ENCODE measurements at regions not wholly inside any gene's neighbourhood (a gene's known extent, or its start where the extent isn't known, plus 50 kb on each side); places are given as distances from the start of the nearest gene placed in this dataset.

GRCh38 chr18:77401173-77401572 lies 151.5 kb downstream of the GALR1 start:
- Histone ChIP-seq H3K27me3 (ENCODE audit: control insufficient read depth in 2 of 2, insufficient read depth in 2 of 2, low read length in 2 of 2) (no peaks in the 10 kb centered on the region), H3K4me2 (replicated peaks; ENCODE audit: extremely low read depth, low read length, poor library complexity, severe bottlenecking) (no peak overlapping the region), H3K4me3 (replicated peaks in 1 of 3; ENCODE audit: low read depth in 2 of 3, low read length in 3 of 3) (no peak overlapping the region), H4K20me1 (ENCODE audit: insufficient read depth, low read length) (no peaks in the 10 kb centered on the region), H2AFZ (ENCODE audit: insufficient read depth, low read depth, low read length, poor library complexity, severe bottlenecking) (no peak overlapping the region), H3K4me1 (ENCODE audit: control insufficient read depth in 1 of 2, insufficient read depth in 2 of 2, low read length in 2 of 2) (no peaks in the 10 kb centered on the region), H3K27ac (ENCODE audit: low read depth in 1 of 2, low read length in 2 of 2) (no peak overlapping the region), H3K79me2 (ENCODE audit: insufficient read depth, low read length) (no peaks in the 10 kb centered on the region), H3K36me3 (replicated peaks in 1 of 2; ENCODE audit: control insufficient read depth in 1 of 2, insufficient read depth in 2 of 2, low read length in 2 of 2) (no peaks in the 10 kb centered on the region), H3K9ac (ENCODE audit: insufficient read depth, low read length, poor library complexity, severe bottlenecking) (no peak overlapping the region), H3K9me3 (replicated peaks in 1 of 2; ENCODE audit: control insufficient read depth in 1 of 2, insufficient read depth in 1 of 2, low read length in 2 of 2) (no peaks in the 10 kb centered on the region)
- H3K4me3 Mint-ChIP-seq = no peak overlapping the region
- H3K27me3 Mint-ChIP-seq (ENCODE audit: low read depth in 3 of 3) = peaks cover 0 to 2% (median 1%) of the 10 kb centered on the region in 3 donors
- no peak overlapping the region for H3K27ac Mint-ChIP-seq
- no peaks in the 10 kb centered on the region for H3K36me3 Mint-ChIP-seq
- 91% methylated on average over 3 of the region's 9 CpGs for WGBS (ENCODE audit: insufficient coverage)
- no peaks in the 10 kb centered on the region for H3K9me3 Mint-ChIP-seq
- TF ChIP-seq CTCF (IDR thresholded peaks at IDR 0.05) = no peak
- DNase-seq = no peak
- intact Hi-C loops (cut with micrococcal nuclease) = no loop called here
- no peaks in the 10 kb centered on the region for H3K4me1 Mint-ChIP-seq

- Histone ChIP-seq H3K4me1 (ENCODE audit: control insufficient read depth in 1 of 2, insufficient read depth in 2 of 2, low read length in 2 of 2) (no peaks in the 10 kb centered on the region), H3K27ac (ENCODE audit: low read depth in 1 of 2, low read length in 2 of 2) (no peak overlapping the region), H3K79me2 (ENCODE audit: insufficient read depth, low read length) (no peaks in the 10 kb centered on the region), H3K4me3 (replicated peaks in 1 of 3; ENCODE audit: low read depth in 2 of 3, low read length in 3 of 3) (no peak overlapping the region), H3K4me2 (replicated peaks; ENCODE audit: extremely low read depth, low read length, poor library complexity, severe bottlenecking) (no peak overlapping the region), H3K9me3 (replicated peaks in 1 of 2; ENCODE audit: control insufficient read depth in 1 of 2, insufficient read depth in 1 of 2, low read length in 2 of 2) (no peaks in the 10 kb centered on the region), H3K27me3 (ENCODE audit: control insufficient read depth in 2 of 2, insufficient read depth in 2 of 2, low read length in 2 of 2) (no peaks in the 10 kb centered on the region), H4K20me1 (ENCODE audit: insufficient read depth, low read length) (no peaks in the 10 kb centered on the region), H3K9ac (ENCODE audit: insufficient read depth, low read length, poor library complexity, severe bottlenecking) (no peak overlapping the region), H2AFZ (ENCODE audit: insufficient read depth, low read depth, low read length, poor library complexity, severe bottlenecking) (no peak overlapping the region), H3K36me3 (replicated peaks in 1 of 2; ENCODE audit: control insufficient read depth in 1 of 2, insufficient read depth in 2 of 2, low read length in 2 of 2) (no peaks in the 10 kb centered on the region)
- no peak overlapping the region for H3K4me3 Mint-ChIP-seq
- H3K27me3 Mint-ChIP-seq (ENCODE audit: low read depth in 3 of 3) = peaks cover 0 to 3% (median 1%) of the 10 kb centered on the region in 3 donors
- H3K9me3 Mint-ChIP-seq = no peaks in the 10 kb centered on the region
- H3K27ac Mint-ChIP-seq = no peak overlapping the region
- H3K36me3 Mint-ChIP-seq = no peaks in the 10 kb centered on the region
- no peak for TF ChIP-seq CTCF (IDR thresholded peaks at IDR 0.05)
- no peak for DNase-seq
- 88% methylated on average over 4 of the region's 14 CpGs for WGBS (ENCODE audit: insufficient coverage)
- intact Hi-C loops (cut with micrococcal nuclease) = no loop called here
- H3K4me1 Mint-ChIP-seq = no peaks in the 10 kb centered on the region
Measured at GRCh38 chr18:77403969-77404535, 154.4 kb downstream of the GALR1 start.
